T-cell (primary cell): ENCODE measurements at regions not wholly inside any gene's neighbourhood (a gene's known extent, or its start where the extent isn't known, plus 50 kb on each side); places are given as distances from the start of the nearest gene placed in this dataset.

ENCODE experiments used
- ATAC-seq, 4 experiments: fragments of 200-7000 bp in 3 of 4; fragments of 150-1000 bp in 1 of 4; cut with Tn5 transposase; replicated peaks in 1 of 4; 1 replicate in 3 of 4; 2 replicates in 1 of 4; pipeline ENCODE4 v1.10.0; 2021; ENCODE audit warnings: moderate library complexity in 3 of 4, mild to moderate bottlenecking in 2 of 4, moderate number of reproducible peaks in 1 of 4
- CTCF ChIA-PET, 2 donors: fragments of 300-600 bp; sonication (Branson Sonifier 250); formaldehyde crosslinking; loops; one replicate each; lab custom pipeline; 2022; ENCODE audit warnings: antibody characterized with exemption in 2 of 2; lab: Charles Lee
- POLR2A ChIA-PET, 2 donors: fragments of 300-600 bp; sonication (Branson Sonifier 250); formaldehyde crosslinking; loops; one replicate each; lab custom pipeline; 2022; ENCODE audit warnings: antibody characterized with exemption in 2 of 2; lab: Charles Lee
- DNase-seq, 35 experiments: peaks; one replicate each; pipeline versions ENCODE4 v3.0.0 to v3.0.0-alpha.2; 2013 to 2023
- H3K27ac ChIP-seq: one replicate; pipeline ENCODE4 v1.5.1; 2013; ENCODE audit warnings: low read length
- H3K27me3 ChIP-seq, 2 experiments: replicated peaks in 1 of 2; 1 replicate in 1 of 2; 2 replicates in 1 of 2; pipeline versions ENCODE4 v1.6.1 to v1.7.0; 2013; ENCODE audit warnings: low read length in 1 of 2, mixed read lengths in 1 of 2; ENCODE audit not compliant: control insufficient read depth in 2 of 2, insufficient read depth in 2 of 2; ENCODE audit errors: extremely low read depth in 1 of 2
- H3K36me3 ChIP-seq, 2 donors: 1 replicate in 1 of 2; 2 replicates in 1 of 2; pipeline versions ENCODE4 v1.6.1 to v1.7.0; 2013; ENCODE audit warnings: low read length in 1 of 2; ENCODE audit not compliant: control insufficient read depth in 2 of 2, insufficient read depth in 1 of 2; ENCODE audit errors: extremely low read depth in 1 of 2
- H3K4me1 ChIP-seq, 2 experiments: 1 replicate in 1 of 2; 2 replicates in 1 of 2; pipeline versions ENCODE4 v1.6.1 to v1.7.0; 2013; ENCODE audit warnings: low read length in 2 of 2, mixed read lengths in 1 of 2; ENCODE audit not compliant: insufficient read depth in 2 of 2, control insufficient read depth in 1 of 2; ENCODE audit errors: extremely low read depth in 1 of 2
- H3K4me3 ChIP-seq, 2 donors: 1 replicate in 1 of 2; 2 replicates in 1 of 2; pipeline versions ENCODE4 v1.5.1 to v1.7.0; 2013; ENCODE audit warnings: mild to moderate bottlenecking in 2 of 2, low read length in 1 of 2, moderate library complexity in 1 of 2; ENCODE audit not compliant: control insufficient read depth in 1 of 2; ENCODE audit errors: extremely low read depth in 1 of 2
- H3K9me3 ChIP-seq: 2 replicates; pipeline ENCODE4 v1.7.0; 2013
- H3K27ac Mint-ChIP-seq, 2 donors: one replicate each; pipeline ENCODE4 v1.8.0; 2020 to 2021; ENCODE audit warnings: mild to moderate bottlenecking in 2 of 2, mixed read lengths in 2 of 2
- H3K27me3 Mint-ChIP-seq, 2 donors: one replicate each; pipeline ENCODE4 v1.8.0; 2021 to 2022; ENCODE audit warnings: mixed read lengths in 2 of 2
- H3K36me3 Mint-ChIP-seq: one replicate; pipeline ENCODE4 v1.8.0; 2021; ENCODE audit warnings: mixed read lengths
- H3K4me1 Mint-ChIP-seq, 3 donors: one replicate each; pipeline ENCODE4 v1.8.0; 2020 to 2022; ENCODE audit warnings: mixed read lengths in 3 of 3, mild to moderate bottlenecking in 1 of 3
- H3K4me3 Mint-ChIP-seq, 3 donors: one replicate each; pipeline ENCODE4 v1.8.0; 2020 to 2022; ENCODE audit warnings: mild to moderate bottlenecking in 3 of 3, mixed read lengths in 3 of 3, moderate library complexity in 3 of 3
- H3K9me3 Mint-ChIP-seq, 3 donors: one replicate each; pipeline ENCODE4 v1.8.0; 2020 to 2022; ENCODE audit warnings: mixed read lengths in 3 of 3
- WGBS: methylation state at CpG from one replicate; pipeline ENCODE4 v1.1.5; 2013; ENCODE audit warnings: missing lambda C conversion rate; ENCODE audit not compliant: insufficient coverage; 5-methylcytosine and 5-hydroxymethylcytosine counted together

DNA sequence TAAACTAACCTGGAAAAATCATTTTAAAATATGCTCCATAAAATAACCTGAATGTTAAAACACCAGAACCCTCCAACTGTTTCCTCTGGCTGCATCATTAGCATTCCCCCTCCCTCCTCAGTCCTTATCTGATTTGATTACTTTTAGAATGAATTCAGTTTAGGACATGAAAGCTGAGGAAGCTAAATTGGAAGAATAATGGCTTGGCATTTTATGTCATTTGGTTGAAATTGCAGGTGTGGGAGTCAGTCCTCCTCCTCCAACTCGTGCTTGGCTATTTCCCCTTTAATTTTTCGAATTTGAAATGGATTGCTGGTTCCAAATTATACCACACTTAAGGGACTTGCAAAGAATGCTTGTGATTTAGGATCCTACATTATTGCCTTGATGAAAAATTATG is 473.0 kb upstream of the STXBP6 start:
- no peak for ATAC-seq
- Mint-ChIP-seq H3K27me3 (no peaks in the 10 kb centered on the region), H3K4me1 (no peaks in the 10 kb centered on the region), H3K9me3 (peaks cover 4 to 12% (median 7%) of the 10 kb centered on the region in 3 donors), H3K27ac (no peak overlapping the region), H3K36me3 (no peaks in the 10 kb centered on the region), H3K4me3 (no peak overlapping the region)
- Histone ChIP-seq H3K4me1 (no peaks in the 10 kb centered on the region), H3K27me3 (no peaks in the 10 kb centered on the region), H3K27ac (no peak overlapping the region), H3K4me3 (no peak overlapping the region), H3K36me3 (no peaks in the 10 kb centered on the region), H3K9me3 (no peaks in the 10 kb centered on the region)
- no CpG with 5 or more reads among the region's 2 CpGs for WGBS
- ChIA-PET POLR2A (no interaction called here), CTCF (no interaction called here)
- DNase-seq: no peak

DNA sequence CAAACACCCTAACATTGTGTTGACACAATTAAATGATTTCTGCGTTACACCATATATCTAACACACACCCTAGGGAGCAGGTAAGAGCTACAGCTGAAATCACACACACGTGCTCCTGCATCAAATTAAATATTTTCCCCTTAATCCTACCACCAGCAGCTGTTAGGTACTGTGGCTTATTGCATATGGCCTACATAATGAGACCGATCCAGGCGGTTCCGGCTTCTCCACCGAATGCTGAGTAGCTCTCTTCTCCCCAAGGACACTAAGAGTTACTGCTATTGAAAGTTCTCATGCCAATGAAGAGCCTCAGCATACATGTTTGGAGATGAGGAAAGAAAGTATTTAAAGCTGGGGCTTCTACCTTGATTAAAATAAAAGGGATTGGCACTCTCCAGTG is 472.2 kb upstream of the STXBP6 start:
- DNase-seq (no peak), ATAC-seq (no peak)
- Mint-ChIP-seq H3K36me3 (no peaks in the 10 kb centered on the region), H3K4me3 (no peak overlapping the region), H3K4me1 (no peaks in the 10 kb centered on the region), H3K9me3 (peaks cover 7 to 14% (median 7%) of the 10 kb centered on the region in 3 donors), H3K27ac (no peak overlapping the region), H3K27me3 (no peaks in the 10 kb centered on the region)
- Histone ChIP-seq H3K27ac (no peak overlapping the region), H3K36me3 (no peaks in the 10 kb centered on the region), H3K4me3 (no peak overlapping the region), H3K27me3 (no peaks in the 10 kb centered on the region), H3K9me3 (no peaks in the 10 kb centered on the region), H3K4me1 (no peaks in the 10 kb centered on the region)
- CTCF ChIA-PET: no interaction called here
- POLR2A ChIA-PET: no interaction called here
- 95% methylated on average over 4 of the region's 6 CpGs for WGBS

DNA sequence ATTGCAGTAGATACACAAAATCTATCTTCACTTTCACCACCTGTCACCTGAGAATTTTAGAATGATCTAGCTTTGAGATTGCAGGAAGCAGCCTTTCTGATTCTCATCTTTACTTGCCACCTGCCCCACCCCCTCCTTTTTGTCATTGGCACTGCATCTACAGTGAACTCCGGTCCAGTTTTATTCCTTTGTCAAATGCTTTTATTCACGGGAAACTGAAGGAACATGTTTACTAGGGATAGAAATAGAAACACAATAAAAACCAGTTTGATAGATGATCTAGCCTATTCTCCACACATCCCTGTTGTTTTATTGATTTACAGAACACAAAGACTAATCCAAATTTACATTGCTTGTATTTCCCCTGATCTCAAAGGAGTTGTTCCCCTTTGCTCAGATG is 471.7 kb upstream of the STXBP6 start:
- peaks cover 7 to 14% (median 7%) of the 10 kb centered on the region in 3 donors for H3K9me3 Mint-ChIP-seq
- no peak for DNase-seq
- H3K36me3 ChIP-seq: no peaks in the 10 kb centered on the region
- WGBS: 100% methylated on average over 1 of the region's 2 CpGs
- H3K27me3 Mint-ChIP-seq: no peaks in the 10 kb centered on the region
- H3K4me3 ChIP-seq: no peak overlapping the region
- H3K9me3 ChIP-seq: no peaks in the 10 kb centered on the region
- ChIA-PET POLR2A (no interaction called here), CTCF (no interaction called here)
- no peak overlapping the region for H3K4me3 Mint-ChIP-seq
- H3K36me3 Mint-ChIP-seq: no peaks in the 10 kb centered on the region
- no peaks in the 10 kb centered on the region for H3K27me3 ChIP-seq
- no peak overlapping the region for H3K27ac ChIP-seq
- H3K4me1 ChIP-seq: no peaks in the 10 kb centered on the region
- H3K4me1 Mint-ChIP-seq: no peaks in the 10 kb centered on the region
- no peak for ATAC-seq
- no peak overlapping the region for H3K27ac Mint-ChIP-seq

DNA sequence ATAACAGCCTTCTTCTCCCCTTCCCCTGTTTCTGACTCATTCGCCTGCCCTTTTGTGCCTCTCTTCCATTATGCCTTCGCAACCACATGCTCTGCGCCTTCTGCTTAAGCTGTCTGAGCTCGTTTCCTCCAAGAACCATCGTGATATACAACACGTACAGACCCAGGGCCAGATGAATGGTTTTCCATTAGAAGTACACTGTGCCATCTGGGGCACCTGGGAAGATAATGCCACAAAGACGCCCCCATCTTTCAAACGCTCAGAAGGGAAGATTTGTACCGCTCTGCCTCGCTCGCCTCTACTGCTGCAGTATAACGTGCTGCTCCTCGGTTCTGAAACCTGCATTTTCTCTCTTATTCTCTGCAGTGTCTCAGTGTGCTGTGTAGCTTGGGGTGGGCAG is 470.9 kb upstream of the STXBP6 start:
- ChIA-PET CTCF (no interaction called here), POLR2A (no interaction called here)
- Mint-ChIP-seq H3K27me3 (no peaks in the 10 kb centered on the region), H3K27ac (no peak overlapping the region), H3K4me3 (no peak overlapping the region), H3K36me3 (no peaks in the 10 kb centered on the region), H3K9me3 (peaks cover 7 to 15% (median 8%) of the 10 kb centered on the region in 3 donors), H3K4me1 (no peaks in the 10 kb centered on the region)
- 86% methylated on average over 11 of the region's 13 CpGs for WGBS
- Histone ChIP-seq H3K9me3 (no peaks in the 10 kb centered on the region), H3K27ac (no peak overlapping the region), H3K4me3 (no peak overlapping the region), H3K4me1 (no peaks in the 10 kb centered on the region), H3K36me3 (no peaks in the 10 kb centered on the region), H3K27me3 (no peaks in the 10 kb centered on the region)
- no peak for DNase-seq
- ATAC-seq: no peak

DNA sequence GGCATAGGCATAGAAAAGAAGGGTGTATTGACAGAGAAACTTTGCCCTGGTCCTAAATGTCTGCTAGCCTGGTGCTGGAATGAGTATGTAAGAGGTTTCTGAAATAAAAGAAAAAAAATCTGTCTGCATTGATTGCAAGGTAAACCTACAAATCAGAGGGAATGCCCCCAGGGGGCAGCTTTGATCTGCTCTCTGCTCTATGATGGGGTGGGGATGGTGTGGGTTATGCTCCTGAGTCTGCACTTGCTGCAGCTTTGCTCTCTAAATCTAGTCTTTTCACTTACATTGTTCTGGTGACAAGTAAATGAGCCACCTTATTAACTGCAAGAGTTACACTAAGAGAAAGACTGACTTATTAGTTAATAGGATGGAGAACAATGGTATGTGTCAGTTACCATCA is 468.4 kb upstream of the STXBP6 start:
- no peak for DNase-seq
- H3K27ac ChIP-seq: no peak overlapping the region
- H3K4me3 Mint-ChIP-seq: no peak overlapping the region
- H3K27me3 Mint-ChIP-seq: no peaks in the 10 kb centered on the region
- no peaks in the 10 kb centered on the region for H3K9me3 ChIP-seq
- no peaks in the 10 kb centered on the region for H3K4me1 ChIP-seq
- ChIA-PET POLR2A (no interaction called here), CTCF (no interaction called here)
- H3K9me3 Mint-ChIP-seq: peaks cover 15 to 20% (median 16%) of the 10 kb centered on the region in 3 donors
- H3K4me1 Mint-ChIP-seq: no peaks in the 10 kb centered on the region
- H3K27ac Mint-ChIP-seq: no peak overlapping the region
- ATAC-seq: no peak
- H3K36me3 Mint-ChIP-seq: no peaks in the 10 kb centered on the region
- H3K4me3 ChIP-seq: no peak overlapping the region
- no peaks in the 10 kb centered on the region for H3K27me3 ChIP-seq
- no peaks in the 10 kb centered on the region for H3K36me3 ChIP-seq

DNA sequence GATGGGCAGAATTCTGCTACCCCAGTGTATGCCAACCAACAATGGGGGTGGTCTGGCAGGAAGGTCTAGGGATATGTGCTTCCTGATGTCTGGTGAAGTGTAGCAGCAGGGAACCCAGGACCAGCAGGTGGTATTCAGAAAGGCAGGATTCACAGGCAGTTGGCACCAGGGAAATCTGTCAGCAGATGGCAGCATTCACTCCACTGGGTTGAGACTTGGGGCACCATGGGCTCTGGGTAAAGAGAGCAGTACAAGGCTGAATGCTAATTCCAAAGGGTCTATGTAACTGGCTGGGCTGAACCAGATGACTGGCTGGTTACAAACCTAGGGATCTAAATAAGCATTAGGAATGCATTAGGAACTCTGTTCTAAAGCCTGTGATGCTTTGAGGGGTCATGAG is 466.9 kb upstream of the STXBP6 start:
- Histone ChIP-seq H3K9me3 (no peaks in the 10 kb centered on the region), H3K27ac (no peak overlapping the region), H3K4me1 (no peaks in the 10 kb centered on the region), H3K4me3 (no peak overlapping the region), H3K27me3 (no peaks in the 10 kb centered on the region), H3K36me3 (no peaks in the 10 kb centered on the region)
- no peaks in the 10 kb centered on the region for H3K27me3 Mint-ChIP-seq
- H3K4me1 Mint-ChIP-seq: no peaks in the 10 kb centered on the region
- ATAC-seq (no peak), DNase-seq (no peak)
- peaks cover 20 to 24% (median 21%) of the 10 kb centered on the region in 3 donors for H3K9me3 Mint-ChIP-seq
- POLR2A ChIA-PET: no interaction called here
- no peak overlapping the region for H3K27ac Mint-ChIP-seq
- CTCF ChIA-PET: no interaction called here
- no peaks in the 10 kb centered on the region for H3K36me3 Mint-ChIP-seq
- no peak overlapping the region for H3K4me3 Mint-ChIP-seq

DNA sequence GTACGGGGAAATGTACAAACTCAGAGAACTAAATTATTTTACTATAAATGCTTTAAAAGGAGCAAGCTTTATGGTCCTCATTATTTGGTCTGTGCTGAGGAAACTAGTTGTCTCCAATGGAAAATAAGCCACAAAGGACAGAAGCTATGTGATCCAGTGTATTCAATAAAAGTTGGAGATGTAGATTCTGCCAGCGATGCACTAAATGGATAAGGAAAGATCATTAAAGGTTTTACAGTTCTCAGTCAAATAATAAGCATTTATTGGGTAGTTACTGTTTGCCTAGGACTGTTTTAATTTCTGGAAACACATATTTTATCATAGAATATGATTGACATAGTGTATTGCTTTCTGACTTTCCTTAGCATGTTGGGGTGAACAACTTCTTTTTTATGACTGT is 458.9 kb upstream of the STXBP6 start:
- H3K9me3 Mint-ChIP-seq: peaks cover 5 to 25% (median 15%) of the 10 kb centered on the region in 3 donors
- ChIA-PET CTCF (no interaction called here), POLR2A (no interaction called here)
- no peaks in the 10 kb centered on the region for H3K36me3 ChIP-seq
- H3K4me3 Mint-ChIP-seq: no peak overlapping the region
- no peak overlapping the region for H3K4me3 ChIP-seq
- no peak overlapping the region for H3K27ac Mint-ChIP-seq
- no peaks in the 10 kb centered on the region for H3K9me3 ChIP-seq
- no peaks in the 10 kb centered on the region for H3K4me1 Mint-ChIP-seq
- no peaks in the 10 kb centered on the region for H3K27me3 ChIP-seq
- no peak overlapping the region for H3K27ac ChIP-seq
- H3K27me3 Mint-ChIP-seq: no peaks in the 10 kb centered on the region
- 60% methylated on average over 1 of the region's 2 CpGs for WGBS
- no peaks in the 10 kb centered on the region for H3K4me1 ChIP-seq
- DNase-seq: no peak
- H3K36me3 Mint-ChIP-seq: no peaks in the 10 kb centered on the region
- no peak for ATAC-seq
